ENCODE measurements at regions not wholly inside any gene's neighbourhood (a gene's known extent, or its start where the extent isn't known, plus 50 kb on each side); places are given as distances from the start of the nearest gene placed in this dataset.
"Not testable (repeated sequence)": the region's sequence is repeated elsewhere in the genome, so short reads cannot be mapped to it uniquely, and the experiment has no call there.

DNA sequence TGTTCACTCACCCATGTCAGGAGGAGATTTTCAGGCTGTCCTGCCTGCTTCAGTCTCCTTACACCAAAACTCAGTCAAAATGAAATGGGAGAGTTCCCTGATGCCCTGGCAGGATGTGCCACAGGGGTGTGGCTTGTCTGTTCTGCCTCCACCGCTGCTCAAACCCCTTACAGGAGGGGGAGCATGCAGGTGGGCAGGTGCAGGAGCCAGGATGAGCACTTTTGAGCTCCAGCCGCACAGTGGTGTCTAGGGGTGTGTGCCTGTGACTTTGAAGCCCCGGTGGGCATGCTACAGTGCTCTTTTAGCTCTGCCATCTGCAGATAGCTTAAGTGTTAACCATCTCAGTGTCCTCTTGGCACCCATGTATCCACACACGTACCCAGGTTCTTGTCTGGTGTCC lies 71.9 kb upstream of the IPO5 start:
- DNase-seq = no peak

GRCh38 chr13:97883396-97883795 lies 70.1 kb upstream of the IPO5 start:
- DNase-seq = no peak

DNA sequence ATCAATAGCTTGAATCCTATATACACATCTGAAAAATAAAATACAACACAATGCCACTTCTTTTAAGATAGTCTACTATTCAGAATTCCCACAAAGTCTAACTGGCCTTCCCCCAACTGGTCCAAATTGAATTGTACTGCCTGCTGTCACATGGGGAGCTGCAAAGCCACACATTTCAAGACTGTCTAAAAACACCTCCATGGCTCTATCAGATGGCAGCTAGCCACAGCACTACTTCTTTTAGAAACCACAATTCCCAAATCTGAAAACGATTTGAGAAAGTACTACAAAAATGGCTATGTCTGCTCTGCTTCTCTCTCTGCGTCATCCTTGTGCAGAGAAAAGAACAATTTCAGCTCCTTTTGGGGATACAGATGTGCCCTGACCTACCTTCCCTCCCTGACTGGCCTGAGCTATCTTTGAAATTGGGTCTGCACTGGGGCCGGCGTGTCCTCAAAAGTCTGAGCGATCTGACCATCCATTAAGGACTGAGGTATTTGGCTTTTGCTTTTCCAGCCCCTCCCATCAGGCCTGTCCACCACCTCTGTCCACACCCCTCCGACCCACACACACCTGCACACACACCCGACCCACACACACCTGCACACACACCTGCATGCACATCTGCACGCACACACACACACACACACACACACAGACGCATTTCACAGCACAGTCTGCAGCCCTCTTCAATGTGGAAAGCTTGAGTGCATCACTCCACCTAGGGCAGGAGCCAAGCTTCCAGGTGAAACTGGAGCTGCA lies 68.6 kb upstream of the IPO5 start:
- DNase-seq = no peak

DNA sequence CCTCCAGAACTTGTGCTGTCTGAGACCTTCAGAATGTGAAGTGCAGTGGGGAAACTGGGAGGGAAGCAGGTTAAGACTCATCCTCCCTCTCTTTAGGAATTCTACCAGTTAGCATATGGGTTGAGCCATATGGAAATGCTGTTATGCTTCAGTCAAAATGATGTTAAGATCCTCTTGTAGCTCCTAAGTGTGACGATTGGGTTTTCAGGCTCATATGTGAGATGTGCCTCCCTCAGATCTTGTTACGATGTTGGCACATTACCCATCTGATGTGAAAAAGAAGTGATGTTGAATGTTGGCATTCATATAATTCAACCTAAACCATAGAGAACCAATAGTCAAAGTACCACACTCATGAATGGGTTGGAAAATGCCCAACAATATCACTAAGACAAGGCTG lies 67.8 kb upstream of the IPO5 start:
- DNase-seq = no peak

GRCh38 chr13:97889803-97890202 lies 63.7 kb upstream of the IPO5 start:
- DNase-seq = no peak

DNA sequence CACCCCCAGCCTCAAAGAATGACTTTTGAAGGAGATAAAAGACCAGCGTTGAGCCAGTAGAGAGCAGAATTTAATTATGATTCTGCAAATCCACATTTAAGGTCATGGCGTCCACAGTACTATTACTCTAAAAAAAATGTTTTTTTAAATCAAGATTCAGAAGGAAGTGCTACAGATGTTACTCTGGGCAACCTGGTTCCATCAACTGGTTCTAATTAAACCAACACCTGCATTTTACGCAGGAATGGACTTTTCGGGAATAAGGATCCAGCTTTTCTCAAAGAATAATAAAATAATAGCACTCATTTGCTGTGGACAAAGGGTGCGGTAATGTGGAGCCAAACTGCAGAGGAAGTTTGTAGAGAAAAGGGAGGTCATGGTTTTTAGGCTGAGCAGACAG lies 62.9 kb upstream of the IPO5 start:
- DNase-seq = no peak

GRCh38 chr13:97891964-97892363 lies 61.5 kb upstream of the IPO5 start:
- not testable (repeated sequence) for DNase-seq

DNA sequence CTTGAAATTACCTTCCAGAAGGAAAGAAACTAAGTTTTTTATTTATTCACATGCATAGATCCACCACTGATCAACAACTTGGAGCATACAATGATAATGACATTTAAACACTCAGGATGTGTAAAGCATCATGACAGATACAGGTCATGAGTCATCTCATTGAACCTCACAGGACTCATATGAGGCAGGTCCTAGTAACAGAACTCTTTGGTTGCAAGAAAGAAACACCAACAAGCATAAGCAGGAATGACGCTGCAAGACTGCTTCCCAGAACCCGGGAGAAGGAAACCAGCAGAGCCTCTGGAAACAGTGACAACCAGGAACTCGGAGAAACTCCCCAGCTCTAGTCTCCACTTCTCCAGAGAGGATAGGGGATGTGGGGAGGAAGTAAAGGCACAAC lies 60.8 kb upstream of the IPO5 start:
- no peak for DNase-seq

- DNase-seq = no peak
Observed at GRCh38 chr13:97895383-97895782, 58.1 kb upstream of the IPO5 start.

GRCh38 chr13:97896446-97896845 lies 57.0 kb upstream of the IPO5 start:
- DNase-seq = no peak

DNA sequence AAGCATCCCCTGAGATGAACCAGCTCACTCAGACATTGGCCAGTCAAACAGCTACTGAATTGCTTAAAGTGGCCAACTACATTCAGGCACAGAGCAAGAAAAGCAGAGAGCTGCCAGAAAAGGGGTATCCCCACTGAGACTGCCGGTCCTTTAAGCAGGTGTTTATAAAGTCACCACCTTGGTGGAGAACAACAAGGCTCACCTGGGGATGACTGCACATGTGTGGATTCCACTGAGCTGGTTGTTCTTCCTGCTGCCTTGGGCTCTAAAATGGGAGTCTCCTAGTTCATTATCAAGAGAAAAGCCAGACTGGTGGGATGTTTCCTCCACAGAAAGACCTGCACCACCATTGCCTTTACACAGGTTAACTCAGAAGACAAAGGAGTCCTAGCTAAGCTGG lies 51.8 kb upstream of the IPO5 start:
- DNase-seq = no peak
